HL-60 (cell line): ENCODE measurements at regions not wholly inside any gene's neighbourhood (a gene's known extent, or its start where the extent isn't known, plus 50 kb on each side); places are given as distances from the start of the nearest gene placed in this dataset.

Experiments used
- DNase-seq, 2 experiments: peaks; one replicate each; pipeline ENCODE4 v3.0.0-alpha.2; 2010 to 2020; ENCODE audit warnings: low read depth in 1 of 2, low spot score in 1 of 2
- H3K27ac ChIP-seq: fragments of 250-450 bp; sonication (Bioruptor Pico); replicated peaks from 2 replicates; pipeline ENCODE4 v1.5.1; 2020; ENCODE audit warnings: mild to moderate bottlenecking, moderate library complexity
- H3K27me3 ChIP-seq: fragments of 250-450 bp; sonication (Bioruptor Pico); 2 replicates; pipeline ENCODE4 v1.5.1; 2021; ENCODE audit warnings: mild to moderate bottlenecking, moderate library complexity; ENCODE audit not compliant: insufficient read depth, poor library complexity, severe bottlenecking
- H3K4me3 ChIP-seq: replicated peaks from 2 replicates; pipeline ENCODE4 v1.5.1; 2011; ENCODE audit warnings: mild to moderate bottlenecking, control low read depth, low read length; ENCODE audit not compliant: insufficient read depth
- CTCF ChIP-seq: IDR thresholded peaks from one replicate; pipeline ENCODE4 v1.5.1; 2011; ENCODE audit warnings: low read length, control low read depth, inconsistent platforms; ENCODE audit not compliant: insufficient read depth
- GABPA ChIP-seq: IDR thresholded peaks from 2 replicates; pipeline ENCODE4 v1.6.1; 2012; ENCODE audit warnings: low read depth
- POLR2AphosphoS5 ChIP-seq: IDR thresholded peaks from 2 replicates; pipeline ENCODE4 v1.6.1; 2012; ENCODE audit warnings: low read depth
- REST ChIP-seq: IDR thresholded peaks from 2 replicates; pipeline ENCODE4 v1.6.1; 2012; ENCODE audit warnings: low read depth; ENCODE audit not compliant: insufficient replicate concordance
- SPI1 ChIP-seq: IDR thresholded peaks from 2 replicates; pipeline ENCODE4 v1.6.1; 2012; ENCODE audit warnings: low read depth, mild to moderate bottlenecking, borderline replicate concordance

- Histone ChIP-seq H3K27me3 (no peaks in the 10 kb centered on the region), H3K27ac (no peak overlapping the region), H3K4me3 (no peak overlapping the region)
- DNase-seq, result no peak
- TF ChIP-seq CTCF, result no peak
These were observed 773.0 kb upstream of the IGFBP3 start for GRCh38 chr7:46694058-46694457.

- no peak for DNase-seq
- no peak overlapping the region for H3K4me3 ChIP-seq
- TF ChIP-seq CTCF (no peak), POLR2AphosphoS5 (no peak), REST (no peak), SPI1 (no peak), GABPA (no peak)
These were observed 766.1 kb upstream of the IGFBP3 start for GRCh38 chr7:46687203-46687602.

GRCh38 chr7:46685051-46685450 lies 764.0 kb upstream of the IGFBP3 start:
- Histone ChIP-seq H3K4me3 (no peak overlapping the region), H3K27me3 (no peaks in the 10 kb centered on the region), H3K27ac (no peak overlapping the region)
- DNase-seq, result no peak
- TF ChIP-seq GABPA (no peak), SPI1 (no peak), CTCF (no peak), REST (no peak), POLR2AphosphoS5 (no peak)

More at GRCh38 chr7:46687203-46687602, 766.1 kb upstream of the IGFBP3 start:
- Histone ChIP-seq H3K27me3 (no peaks in the 10 kb centered on the region), H3K27ac (no peak overlapping the region)

GRCh38 chr7:46682836-46683624 lies 762.0 kb upstream of the IGFBP3 start:
- Histone ChIP-seq H3K4me3 (no peak overlapping the region), H3K27ac (no peak overlapping the region), H3K27me3 (no peaks in the 10 kb centered on the region)
- TF ChIP-seq GABPA (no peak), SPI1 (no peak), REST (no peak), CTCF (no peak), POLR2AphosphoS5 (no peak)
- no peak for DNase-seq
